ENCODE measurements at regions not wholly inside any gene's neighbourhood (a gene's known extent, or its start where the extent isn't known, plus 50 kb on each side); places are given as distances from the start of the nearest gene placed in this dataset.

- TF ChIP-seq ZNF565 (CRISPR knock-in tag; conservative IDR thresholded peaks at IDR 0.05; ENCODE audit: low read depth), result no peak
- no peak for TF ChIP-seq ZC3H10 (CRISPR knock-in tag; IDR thresholded peaks at IDR 0.05)
- TF ChIP-seq BACH2 (CRISPR knock-in tag; IDR thresholded peaks at IDR 0.05; ENCODE audit: borderline replicate concordance), result no peak
- TF ChIP-seq ZNF70 (CRISPR knock-in tag; IDR thresholded peaks at IDR 0.05), result no peak
- no peak for TF ChIP-seq TCF4 (CRISPR knock-in tag; IDR thresholded peaks at IDR 0.05; ENCODE audit: borderline replicate concordance)
- TF ChIP-seq CREB5 (CRISPR knock-in tag; IDR thresholded peaks at IDR 0.05; ENCODE audit: low read depth), result no peak
- no peak for TF ChIP-seq GLIS3 (CRISPR knock-in tag; IDR thresholded peaks at IDR 0.05)
- TF ChIP-seq CSRNP3 (CRISPR knock-in tag; IDR thresholded peaks at IDR 0.05), result no peak
- TF ChIP-seq RARB (CRISPR knock-in tag; IDR thresholded peaks at IDR 0.05), result no peak
- TF ChIP-seq, protein P1, sequence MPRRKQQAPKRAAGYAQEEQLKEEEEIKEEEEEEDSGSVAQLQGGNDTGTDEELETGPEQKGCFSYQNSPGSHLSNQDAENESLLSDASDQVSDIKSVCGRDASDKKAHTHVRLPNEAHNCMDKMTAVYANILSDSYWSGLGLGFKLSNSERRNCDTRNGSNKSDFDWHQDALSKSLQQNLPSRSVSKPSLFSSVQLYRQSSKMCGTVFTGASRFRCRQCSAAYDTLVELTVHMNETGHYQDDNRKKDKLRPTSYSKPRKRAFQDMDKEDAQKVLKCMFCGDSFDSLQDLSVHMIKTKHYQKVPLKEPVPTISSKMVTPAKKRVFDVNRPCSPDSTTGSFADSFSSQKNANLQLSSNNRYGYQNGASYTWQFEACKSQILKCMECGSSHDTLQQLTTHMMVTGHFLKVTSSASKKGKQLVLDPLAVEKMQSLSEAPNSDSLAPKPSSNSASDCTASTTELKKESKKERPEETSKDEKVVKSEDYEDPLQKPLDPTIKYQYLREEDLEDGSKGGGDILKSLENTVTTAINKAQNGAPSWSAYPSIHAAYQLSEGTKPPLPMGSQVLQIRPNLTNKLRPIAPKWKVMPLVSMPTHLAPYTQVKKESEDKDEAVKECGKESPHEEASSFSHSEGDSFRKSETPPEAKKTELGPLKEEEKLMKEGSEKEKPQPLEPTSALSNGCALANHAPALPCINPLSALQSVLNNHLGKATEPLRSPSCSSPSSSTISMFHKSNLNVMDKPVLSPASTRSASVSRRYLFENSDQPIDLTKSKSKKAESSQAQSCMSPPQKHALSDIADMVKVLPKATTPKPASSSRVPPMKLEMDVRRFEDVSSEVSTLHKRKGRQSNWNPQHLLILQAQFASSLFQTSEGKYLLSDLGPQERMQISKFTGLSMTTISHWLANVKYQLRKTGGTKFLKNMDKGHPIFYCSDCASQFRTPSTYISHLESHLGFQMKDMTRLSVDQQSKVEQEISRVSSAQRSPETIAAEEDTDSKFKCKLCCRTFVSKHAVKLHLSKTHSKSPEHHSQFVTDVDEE (CRISPR knock-in tag; IDR thresholded peaks at IDR 0.05), result no peak
- TF ChIP-seq PPARA (CRISPR knock-in tag; IDR thresholded peaks at IDR 0.05; ENCODE audit: borderline replicate concordance), result no peak
- no peak for TF ChIP-seq ZNF8 (CRISPR knock-in tag; IDR thresholded peaks at IDR 0.05)
- no peak for TF ChIP-seq SNAI2 (CRISPR knock-in tag; IDR thresholded peaks at IDR 0.05)
- no peak for TF ChIP-seq ESRRG (CRISPR knock-in tag; IDR thresholded peaks at IDR 0.05)
- no peak for TF ChIP-seq ISL1 (CRISPR knock-in tag; IDR thresholded peaks at IDR 0.05)
- no peak for ATAC-seq
Observed at GRCh38 chr20:7078804-7079203, 311.3 kb downstream of the BMP2 start.

DNA sequence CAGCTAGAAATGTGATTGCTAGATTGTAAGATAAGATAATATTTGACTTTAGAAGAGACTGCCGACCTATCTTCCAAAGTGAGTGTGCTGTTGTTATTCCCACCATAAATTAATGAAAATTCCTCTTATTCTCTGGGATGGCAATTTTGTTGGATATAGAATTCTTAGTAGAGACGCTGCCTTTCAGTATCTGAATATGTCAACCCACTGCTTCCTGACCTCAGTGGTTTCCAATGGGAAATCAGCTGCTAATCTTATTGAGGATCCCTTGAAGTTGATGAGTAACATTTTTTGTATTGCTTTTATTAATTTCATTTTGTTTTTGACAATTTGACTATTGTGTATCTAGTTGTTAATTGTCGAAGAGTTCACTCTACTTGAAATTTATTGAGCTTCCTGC is 313.0 kb downstream of the BMP2 start:
- TF ChIP-seq BACH2 (CRISPR knock-in tag; IDR thresholded peaks at IDR 0.05; ENCODE audit: borderline replicate concordance), result no peak
- no peak for TF ChIP-seq SNAI2 (CRISPR knock-in tag; IDR thresholded peaks at IDR 0.05)
- TF ChIP-seq CREB5 (CRISPR knock-in tag; IDR thresholded peaks at IDR 0.05; ENCODE audit: low read depth), result no peak
- no peak for TF ChIP-seq ISL1 (CRISPR knock-in tag; IDR thresholded peaks at IDR 0.05)
- no peak for TF ChIP-seq ESRRG (CRISPR knock-in tag; IDR thresholded peaks at IDR 0.05)
- TF ChIP-seq ZNF70 (CRISPR knock-in tag; IDR thresholded peaks at IDR 0.05), result no peak
- no peak for TF ChIP-seq OSR1 (CRISPR knock-in tag; IDR thresholded peaks at IDR 0.05)
- no peak for TF ChIP-seq CSDC2 (CRISPR knock-in tag; IDR thresholded peaks at IDR 0.05)
- TF ChIP-seq, protein P1 (CRISPR knock-in tag; IDR thresholded peaks at IDR 0.05), result no peak
- no peak for TF ChIP-seq RARB (CRISPR knock-in tag; IDR thresholded peaks at IDR 0.05)
- no peak for TF ChIP-seq ZNF8 (CRISPR knock-in tag; IDR thresholded peaks at IDR 0.05)
- TF ChIP-seq ZFP3 (CRISPR knock-in tag; IDR thresholded peaks at IDR 0.05), result no peak
- ATAC-seq, result no peak

DNA sequence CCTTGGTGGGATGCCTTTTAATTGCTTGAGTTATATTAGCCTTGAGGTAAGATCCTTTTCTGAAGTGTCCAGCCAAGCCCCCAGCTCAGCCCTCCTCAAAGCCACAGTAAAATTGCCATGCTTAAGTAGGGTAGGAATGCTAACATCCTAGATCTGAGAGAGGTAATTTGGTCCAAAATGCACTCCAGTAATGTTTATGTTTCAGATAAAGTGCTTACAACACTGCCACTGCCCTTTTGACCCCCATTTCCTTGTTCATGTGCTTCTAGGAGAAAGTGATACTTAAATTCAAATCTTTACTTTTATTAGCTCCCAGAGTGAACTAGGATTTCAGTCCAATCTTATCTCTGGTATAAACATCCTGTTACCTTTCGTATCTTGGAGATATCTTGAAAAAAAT is 318.0 kb downstream of the BMP2 start:
- no peak for ATAC-seq
- TF ChIP-seq PATZ1 (CRISPR knock-in tag; IDR thresholded peaks at IDR 0.05; ENCODE audit: borderline replicate concordance) (no peak), GLIS3 (CRISPR knock-in tag; IDR thresholded peaks at IDR 0.05) (no peak), ZC3H10 (CRISPR knock-in tag; IDR thresholded peaks at IDR 0.05) (no peak), POU6F1 (CRISPR knock-in tag; IDR thresholded peaks at IDR 0.05; ENCODE audit: borderline replicate concordance, low read depth) (no peak), ISL1 (CRISPR knock-in tag; IDR thresholded peaks at IDR 0.05) (no peak), ZNF565 (CRISPR knock-in tag; conservative IDR thresholded peaks at IDR 0.05; ENCODE audit: low read depth) (no peak), RARB (CRISPR knock-in tag; IDR thresholded peaks at IDR 0.05) (no peak), TCF4 (CRISPR knock-in tag; IDR thresholded peaks at IDR 0.05; ENCODE audit: borderline replicate concordance) (no peak), ZNF70 (CRISPR knock-in tag; IDR thresholded peaks at IDR 0.05) (no peak), ZFP3 (CRISPR knock-in tag; IDR thresholded peaks at IDR 0.05) (no peak), TOX (CRISPR knock-in tag; IDR thresholded peaks at IDR 0.05; ENCODE audit: borderline replicate concordance) (no peak), OSR1 (CRISPR knock-in tag; IDR thresholded peaks at IDR 0.05) (no peak), ARNTL (CRISPR knock-in tag; IDR thresholded peaks at IDR 0.05; ENCODE audit: borderline replicate concordance, low read depth) (no peak), SNAI2 (CRISPR knock-in tag; IDR thresholded peaks at IDR 0.05) (no peak)

All from SK-N-SH treated with all-trans-retinoic acid at 6 μM for 48 hours (cell line).